Dermis microvascular lymphatic vessel endothelial cell (primary cell): ENCODE measurements at regions not wholly inside any gene's neighbourhood (a gene's known extent, or its start where the extent isn't known, plus 50 kb on each side); places are given as distances from the start of the nearest gene placed in this dataset.
A peak's percentile ranks its signal among the peaks of the same experiment; 100 is the strongest.

Experiments
- DNase-seq, 2 donors: peaks; one replicate each; pipeline versions ENCODE4 v3.0.0 to v3.0.0-alpha.2; 2010; ENCODE audit warnings: low read depth in 2 of 2

DNA sequence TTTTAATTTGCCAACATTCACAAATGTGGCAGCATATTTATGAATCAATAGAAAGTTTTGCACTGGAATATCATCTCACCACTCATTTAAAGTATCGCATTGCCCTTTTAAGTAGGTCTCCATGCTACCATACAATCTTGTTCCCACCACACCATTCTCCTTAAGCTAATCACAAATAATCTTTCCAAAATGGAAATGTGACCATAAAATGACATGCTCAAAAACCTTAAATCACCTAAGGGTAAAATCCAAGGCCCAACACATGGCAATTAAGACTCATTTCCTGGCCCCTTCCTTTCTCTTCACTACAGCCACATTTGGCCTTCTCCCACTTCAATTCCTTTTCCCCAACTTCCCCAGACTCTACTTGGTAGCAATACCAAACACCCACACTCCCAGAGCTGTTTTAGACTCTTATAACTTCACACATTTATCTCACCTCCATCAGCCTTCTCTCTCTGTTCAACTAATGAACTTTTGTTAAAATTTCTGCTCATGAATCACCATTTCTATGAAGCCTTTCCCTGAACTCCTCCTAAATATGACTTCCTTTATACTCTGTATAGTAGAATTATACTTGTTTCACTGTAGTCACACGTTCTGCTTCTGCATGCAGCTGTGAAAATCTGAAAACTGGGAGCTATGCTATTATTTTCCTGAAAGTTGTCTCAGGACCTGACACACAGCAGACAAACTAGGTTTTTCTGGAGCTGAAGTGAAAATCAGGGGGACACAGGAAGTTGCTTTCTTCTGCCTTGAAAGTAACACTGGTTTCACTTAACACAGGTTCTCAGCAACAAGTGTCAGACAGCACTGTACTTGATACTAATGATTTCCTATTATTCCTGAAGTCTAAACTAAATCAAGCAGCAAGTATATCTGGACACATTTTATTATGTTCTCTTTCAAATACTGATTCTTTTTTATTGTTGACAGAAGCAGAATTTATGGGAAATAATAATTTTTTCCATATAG, 303.9 kb downstream of the ZEB2 start:
- DNase-seq = no peak

DNA sequence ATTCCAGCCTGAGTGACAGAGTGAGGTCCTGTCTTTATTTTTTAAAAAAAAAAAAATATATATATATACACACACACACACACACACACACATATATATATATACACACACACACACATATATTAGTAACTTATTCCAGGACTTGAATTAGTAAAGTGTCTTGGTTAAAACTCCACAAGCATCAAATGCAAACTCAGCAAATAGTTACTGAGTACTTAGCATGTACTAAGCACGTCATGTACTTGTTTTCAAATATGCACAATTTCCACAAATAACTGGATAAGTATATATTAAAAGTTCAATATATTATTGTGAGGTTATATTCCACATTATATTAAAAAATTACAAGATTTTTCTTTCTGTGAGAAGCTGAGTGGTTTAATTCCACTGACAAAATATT, 304.7 kb downstream of the ZEB2 start:
- no peak for DNase-seq

DNA sequence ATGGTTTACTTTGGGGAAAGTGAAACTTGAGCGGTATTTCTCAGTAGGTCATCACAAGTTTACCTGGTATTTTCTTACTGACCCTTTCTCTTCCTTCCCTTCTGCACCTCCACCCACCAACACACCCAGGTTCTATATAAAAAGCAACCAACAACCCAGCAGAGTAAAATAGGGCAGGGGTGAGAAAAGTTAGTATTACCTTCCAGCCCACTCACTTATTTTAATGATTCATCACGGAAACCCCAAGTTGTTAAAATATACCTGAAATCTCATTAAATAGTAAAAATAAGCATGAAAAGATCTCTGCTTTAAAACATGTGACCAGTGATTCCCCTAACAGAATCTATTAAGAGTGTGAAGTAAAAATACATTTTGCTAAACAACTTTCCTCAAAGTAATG, 306.1 kb downstream of the ZEB2 start:
- no peak for DNase-seq

DNA sequence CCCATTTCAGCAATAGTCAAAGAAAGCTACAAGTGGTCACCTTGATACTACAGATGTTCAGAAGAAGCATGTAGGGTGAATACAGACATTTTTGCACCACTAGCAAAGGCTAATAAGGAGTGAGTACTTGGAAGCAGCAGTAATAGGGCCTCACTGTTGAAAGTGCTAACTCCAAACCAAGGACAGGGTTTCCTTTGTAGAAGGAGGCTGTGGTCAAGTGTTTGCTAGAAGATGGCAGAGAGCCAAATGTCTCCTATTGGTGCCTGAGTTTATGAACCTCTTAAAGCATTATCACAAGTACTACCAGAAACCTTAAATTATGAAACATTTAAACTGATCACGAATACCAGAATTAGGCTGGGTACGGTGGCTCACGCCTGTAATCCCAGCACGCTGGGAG, 308.1 kb downstream of the ZEB2 start:
- no peak for DNase-seq

DNA sequence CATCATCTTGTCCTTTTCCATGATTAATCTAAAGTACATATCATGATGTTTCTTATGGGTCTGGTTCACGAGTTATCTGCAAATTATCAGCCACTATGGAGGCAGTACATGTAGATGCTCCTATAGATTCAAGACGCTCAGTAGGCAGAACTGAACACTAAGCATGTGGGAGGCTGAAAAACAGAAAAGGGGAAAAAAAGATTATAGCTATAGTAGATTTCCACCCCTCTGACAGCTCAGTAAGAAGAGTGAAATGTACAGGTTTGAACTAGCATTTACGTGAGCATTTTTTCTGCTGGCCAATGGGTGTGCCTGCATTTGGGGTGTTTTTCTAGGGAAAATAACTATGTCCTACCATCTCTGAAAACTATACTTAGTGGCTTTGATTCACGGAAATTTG, 308.9 kb downstream of the ZEB2 start:
- no peak for DNase-seq

DNA sequence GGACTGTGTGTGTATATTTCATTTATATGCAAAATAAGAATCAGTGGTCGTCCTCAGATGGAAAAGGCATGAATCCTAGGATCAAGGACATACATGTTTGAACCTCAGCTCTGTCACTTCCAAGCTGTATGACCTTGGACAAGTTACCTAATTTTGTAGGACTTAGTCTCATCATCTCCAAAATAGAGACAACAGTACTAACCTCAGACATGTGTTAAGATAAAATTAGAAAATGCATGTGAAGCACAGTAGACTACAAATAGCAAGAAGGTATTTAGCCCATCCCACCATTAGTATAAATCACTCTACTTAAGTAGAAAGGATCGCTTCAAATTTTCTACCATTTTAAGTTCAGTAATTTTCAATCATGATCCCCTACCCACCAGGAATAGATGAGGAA, 309.8 kb downstream of the ZEB2 start:
- no peak for DNase-seq

DNA sequence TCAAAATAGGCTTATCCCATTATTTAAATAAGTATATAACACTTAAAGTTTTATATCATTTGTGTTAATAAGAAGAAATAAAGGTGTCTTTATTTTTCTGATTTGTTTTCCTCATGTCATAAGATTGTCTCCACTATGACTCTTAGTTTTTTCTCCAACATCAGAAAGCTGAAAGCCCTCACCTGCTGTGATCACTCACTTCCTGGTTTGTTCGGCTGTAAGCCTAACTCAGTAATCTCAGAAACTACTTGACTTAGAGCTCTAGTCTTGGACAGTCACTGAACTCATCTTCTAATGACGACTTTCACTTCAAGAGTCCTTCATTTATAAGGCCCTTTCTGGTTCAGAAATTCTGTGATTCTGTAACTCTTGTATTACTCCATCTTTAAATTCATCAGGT, 311.0 kb downstream of the ZEB2 start:
- no peak for DNase-seq

DNA sequence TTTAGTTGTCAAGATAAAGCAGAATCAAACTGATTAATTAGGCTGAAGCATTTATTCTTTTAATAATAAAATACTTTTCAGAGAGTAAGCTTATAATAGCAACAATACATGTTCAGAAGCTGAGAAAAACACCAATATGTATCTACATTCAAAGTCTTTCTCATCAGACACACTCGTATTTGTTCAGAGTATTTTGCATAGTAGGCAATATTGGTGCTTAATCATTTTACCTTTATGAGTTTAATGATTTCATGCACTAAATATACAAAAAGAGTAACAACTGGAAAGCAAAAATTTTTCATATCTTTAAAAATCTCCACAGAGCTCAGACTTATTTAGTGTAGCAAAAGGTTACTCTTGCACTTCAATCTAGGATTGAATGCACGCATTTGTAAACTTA, 313.9 kb downstream of the ZEB2 start:
- no peak for DNase-seq

DNA sequence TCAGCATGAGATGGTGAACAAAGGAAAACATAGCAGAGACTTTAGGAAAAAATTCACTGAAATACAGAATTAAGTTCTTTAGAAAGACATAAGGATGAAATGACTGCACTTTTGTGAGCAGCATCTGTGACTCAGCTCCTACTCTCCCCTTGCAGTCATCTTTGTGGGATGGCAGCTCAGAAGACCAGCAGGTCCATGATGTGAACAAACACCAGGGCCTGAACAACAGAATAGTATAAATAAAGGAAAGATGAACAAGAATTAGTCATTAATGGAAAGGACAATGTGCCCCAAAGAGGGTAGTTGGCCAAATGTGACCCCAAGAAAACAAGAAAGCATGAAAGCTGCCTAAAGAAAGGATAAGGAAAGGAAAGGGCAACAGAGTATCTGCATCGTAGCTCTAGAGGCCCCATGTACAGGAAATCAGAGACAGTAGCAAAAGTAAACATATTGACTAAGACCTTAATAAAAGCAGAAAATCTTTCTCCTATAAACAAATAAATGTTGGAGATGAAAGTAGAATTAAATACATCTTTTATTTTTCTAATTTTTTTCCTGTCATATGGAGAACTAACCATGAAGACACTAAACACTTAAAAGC, 318.0 kb downstream of the ZEB2 start:
- DNase-seq = no peak

DNA sequence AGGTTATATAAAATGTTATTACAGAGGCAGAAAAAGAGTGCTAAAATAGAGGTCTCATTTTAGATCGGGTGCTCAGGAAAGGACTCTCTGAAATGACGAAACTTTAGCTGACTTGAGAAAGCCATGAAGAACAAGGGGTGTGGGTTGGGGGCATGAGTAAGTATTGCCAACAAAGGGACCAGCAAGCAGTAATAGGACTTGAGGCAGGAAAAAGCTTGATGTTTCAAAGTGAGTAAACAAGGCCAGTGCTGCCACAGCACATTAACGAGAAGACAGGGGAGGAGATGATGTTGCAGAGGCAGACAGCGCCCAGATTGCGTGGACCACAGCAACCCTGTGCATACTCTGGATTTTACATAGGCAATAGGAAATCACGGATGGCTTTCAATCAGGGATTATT, 318.8 kb downstream of the ZEB2 start:
- no peak for DNase-seq

DNA sequence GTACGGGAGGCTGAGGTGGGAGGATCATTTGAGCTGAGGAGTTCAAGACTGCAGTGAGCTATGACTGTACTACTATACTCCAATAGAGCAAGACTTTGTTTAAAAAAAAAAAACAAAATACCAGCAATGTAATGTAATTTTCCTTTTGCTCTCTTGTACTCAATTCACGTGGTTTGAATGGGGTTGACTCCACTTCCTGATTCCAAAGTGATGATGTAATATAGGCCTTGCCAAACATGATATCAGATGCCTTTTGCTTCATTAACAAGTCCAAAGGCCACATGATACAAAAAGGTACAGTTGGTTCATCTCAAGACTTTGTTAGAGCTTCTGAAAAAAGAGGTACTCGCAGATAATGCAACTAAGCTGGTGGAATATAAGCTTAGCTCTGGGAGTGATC, 321.8 kb downstream of the ZEB2 start:
- DNase-seq = peak; percentile 43 to 52

DNA sequence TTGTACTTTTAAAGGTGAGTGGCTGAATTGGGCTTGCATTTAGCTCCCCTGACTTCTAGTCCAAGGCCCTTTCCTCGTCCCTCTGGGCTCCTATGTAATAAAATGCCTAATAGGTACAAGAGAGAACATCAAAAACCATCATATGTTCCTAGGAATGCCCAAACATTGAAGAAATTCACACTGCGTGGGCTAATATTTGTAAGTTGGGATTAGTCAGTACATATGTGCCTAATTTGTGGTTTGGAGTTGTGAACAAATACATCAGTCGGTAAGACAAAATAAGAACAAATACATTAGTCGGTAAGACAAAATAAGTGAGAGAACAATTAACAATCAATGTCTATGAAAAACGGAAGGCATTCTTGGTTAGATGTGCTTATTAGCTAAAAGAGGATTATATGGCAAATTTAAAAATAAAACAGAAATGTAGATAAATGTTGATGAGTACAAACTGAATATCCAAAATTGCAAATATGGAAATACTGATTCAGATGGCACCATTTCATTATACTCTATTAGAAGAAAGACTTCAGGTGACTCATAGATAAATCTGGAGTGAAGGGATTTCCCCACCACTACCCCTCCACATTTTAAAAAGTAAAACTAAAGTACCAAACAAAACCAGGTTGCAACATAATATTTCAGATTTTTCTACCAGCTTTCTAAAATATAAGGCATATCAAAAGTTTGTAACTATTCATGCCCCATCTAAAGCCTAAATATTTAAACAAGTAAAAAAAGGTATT, 325.4 kb downstream of the ZEB2 start:
- no peak for DNase-seq

DNA sequence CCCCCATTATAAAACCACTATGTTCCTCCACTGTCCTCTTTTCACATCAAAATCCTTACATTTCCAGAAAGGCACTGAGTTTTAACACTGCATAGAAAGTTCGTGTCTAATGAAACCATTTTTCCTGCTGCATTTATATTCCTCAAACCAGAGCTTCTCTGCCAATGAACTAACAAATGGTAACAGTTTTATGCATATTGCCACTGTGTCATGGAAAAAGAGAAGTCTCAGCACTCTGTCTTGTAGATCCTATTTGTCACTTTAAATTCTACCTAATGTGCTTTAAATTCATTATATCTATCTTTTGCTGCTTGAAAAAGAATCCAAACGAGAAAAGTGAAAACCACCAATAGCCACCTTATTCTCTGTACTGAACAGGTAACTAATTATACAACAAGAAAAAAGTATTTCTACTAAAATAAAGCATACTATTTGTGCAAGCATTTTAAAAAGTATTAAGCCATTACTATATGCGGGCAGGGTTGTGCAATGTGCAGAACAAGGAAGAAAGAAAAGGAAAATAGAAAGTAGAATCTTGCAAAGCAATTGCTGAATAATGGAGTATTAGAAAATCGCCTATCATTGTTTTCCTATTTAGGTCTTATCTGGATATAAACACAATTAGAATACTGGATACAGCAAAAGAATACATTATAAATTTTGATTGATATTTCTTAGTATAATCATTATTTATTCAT, 328.9 kb downstream of the ZEB2 start:
- DNase-seq = no peak

DNA sequence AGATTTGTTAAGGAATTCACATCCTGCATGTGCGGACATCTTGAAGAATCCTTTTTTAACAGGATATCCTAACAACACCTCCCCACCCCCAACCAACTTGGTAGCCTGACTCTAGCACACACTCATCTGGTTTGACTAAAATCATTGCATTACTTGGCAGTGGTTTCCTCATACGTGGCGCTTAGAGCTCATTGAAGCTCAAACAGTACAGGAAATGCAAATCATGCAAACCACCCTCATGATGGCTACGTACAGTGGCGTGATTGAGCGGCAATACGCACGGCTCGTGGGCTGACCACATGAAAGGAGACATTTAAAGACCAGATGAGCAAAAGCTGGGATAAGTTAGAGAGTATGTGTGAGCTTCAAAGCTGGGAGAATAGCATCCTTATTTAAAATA, 336.2 kb downstream of the ZEB2 start:
- no peak for DNase-seq

DNA sequence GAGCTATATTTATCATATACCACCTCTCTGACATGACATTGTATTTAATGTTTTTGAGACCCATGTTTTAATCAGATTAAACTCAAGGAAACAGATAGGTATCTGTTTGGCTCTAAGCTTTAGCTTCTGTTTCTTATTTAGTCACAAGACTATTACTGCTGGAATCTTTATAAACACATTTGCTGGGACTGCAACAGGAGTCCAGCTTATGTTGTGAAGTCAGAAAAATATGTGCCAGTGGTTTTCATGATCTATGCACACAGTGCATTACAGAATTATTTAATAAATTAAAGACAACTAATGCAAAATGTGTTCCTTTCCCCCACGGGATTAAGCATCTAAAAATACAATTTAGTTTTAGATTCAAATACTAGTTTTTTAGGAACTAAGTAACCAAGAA, 338.9 kb downstream of the ZEB2 start:
- peak in 1 of 2 donors; percentile 1 for DNase-seq

DNA sequence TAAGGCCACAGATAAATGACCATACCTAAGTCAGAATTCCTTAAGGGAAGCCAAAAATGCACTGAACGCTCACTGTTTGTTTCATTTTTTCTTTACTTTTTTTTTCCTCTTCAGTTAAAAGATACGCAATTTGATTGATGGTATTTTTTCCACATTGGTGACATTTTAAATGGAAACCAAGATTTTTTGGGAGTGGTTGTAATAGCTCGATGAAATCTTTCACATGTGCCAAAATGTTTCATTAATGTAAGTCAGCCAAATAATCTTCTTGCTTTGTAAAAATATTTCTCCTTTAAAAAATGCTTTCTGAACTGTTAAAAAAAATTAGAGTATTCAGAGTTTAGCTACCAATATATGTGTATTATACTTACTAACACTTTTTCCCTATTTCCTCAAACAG, 339.8 kb downstream of the ZEB2 start:
- no peak for DNase-seq

DNA sequence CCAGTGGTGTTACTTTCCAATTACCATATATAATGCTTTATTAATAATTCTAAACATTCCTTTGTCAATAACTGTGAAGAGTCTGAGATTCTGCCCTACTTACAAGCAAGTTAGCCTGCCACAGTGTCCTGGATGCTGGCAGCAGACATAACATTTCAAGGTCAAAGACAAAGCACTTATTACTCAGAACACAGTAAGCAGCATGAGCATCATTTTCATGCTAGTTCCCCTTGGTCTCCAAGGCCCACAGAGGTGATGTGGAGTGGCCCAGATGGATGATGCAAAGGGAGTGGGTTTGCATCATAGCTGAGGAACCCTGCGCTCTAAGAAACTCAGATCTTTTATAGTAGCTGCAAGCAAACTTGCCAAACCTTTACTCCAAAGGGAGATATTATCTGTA, 349.7 kb downstream of the ZEB2 start:
- no peak for DNase-seq

DNA sequence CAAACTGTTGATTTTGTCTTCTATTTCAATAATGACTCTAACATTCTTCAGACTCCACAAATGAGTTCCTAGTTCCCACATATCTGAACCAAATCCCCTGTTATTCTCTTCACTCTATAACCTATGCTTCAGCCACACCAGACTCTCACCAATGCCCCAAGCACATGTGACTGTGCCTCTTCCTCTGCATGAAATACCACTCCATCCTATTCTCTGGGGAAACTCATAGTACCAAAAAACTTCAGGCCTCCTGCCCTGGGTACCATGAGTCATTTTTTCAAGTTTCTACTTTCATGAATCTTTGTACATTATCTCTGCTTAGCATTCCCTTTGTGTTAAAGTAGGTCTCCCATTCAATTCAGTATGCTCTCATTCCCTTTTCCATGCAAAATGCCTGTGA, 353.2 kb downstream of the ZEB2 start:
- DNase-seq = no peak

DNA sequence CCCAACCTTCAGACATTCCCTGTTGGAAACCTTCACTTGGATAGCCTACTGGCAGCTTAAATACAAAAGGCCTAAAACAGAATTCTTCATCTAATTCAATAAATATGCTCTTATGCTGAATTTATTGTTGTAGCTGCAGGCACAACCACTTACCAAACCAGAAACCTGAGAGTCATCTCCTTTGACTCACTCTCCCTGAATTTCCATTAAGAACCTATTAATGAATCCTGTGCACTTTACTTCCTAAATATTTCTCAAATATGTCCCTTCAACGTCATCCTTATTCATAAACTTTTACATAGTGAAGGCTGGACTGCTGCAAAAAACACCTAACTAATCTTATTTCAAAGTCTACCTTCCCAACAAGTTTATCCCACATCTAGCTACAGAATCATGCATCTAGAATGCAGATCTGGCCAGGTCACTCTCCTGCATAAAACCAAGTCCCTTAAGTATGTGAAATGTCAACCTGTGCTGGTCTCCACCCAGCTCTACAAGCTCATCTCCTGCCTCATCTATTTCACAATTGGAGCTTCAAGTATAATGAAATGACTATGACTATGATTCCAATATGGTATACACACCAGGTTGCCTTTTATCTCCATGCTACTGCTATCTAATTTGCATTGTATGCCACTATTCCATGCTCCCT, 354.2 kb downstream of the ZEB2 start:
- no peak for DNase-seq

DNA sequence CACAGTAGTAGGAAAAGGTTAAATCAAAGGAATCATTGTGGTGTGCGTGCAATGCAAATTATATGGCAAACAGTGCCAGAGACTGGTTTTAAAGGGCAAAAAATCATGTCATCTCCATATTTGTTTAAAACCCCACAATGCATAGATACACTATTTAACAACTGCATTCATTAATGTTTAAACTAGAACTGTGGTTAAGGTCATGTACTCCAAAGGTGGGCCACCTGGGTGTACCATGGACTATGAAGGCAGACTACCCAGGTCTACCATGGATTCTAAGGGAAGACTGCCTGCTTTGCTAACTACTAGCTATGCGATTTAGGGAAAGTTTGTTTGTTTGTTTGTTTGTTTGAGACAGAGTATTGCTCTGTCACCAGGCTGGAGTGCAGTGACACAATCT, 356.3 kb downstream of the ZEB2 start:
- DNase-seq = no peak

DNA sequence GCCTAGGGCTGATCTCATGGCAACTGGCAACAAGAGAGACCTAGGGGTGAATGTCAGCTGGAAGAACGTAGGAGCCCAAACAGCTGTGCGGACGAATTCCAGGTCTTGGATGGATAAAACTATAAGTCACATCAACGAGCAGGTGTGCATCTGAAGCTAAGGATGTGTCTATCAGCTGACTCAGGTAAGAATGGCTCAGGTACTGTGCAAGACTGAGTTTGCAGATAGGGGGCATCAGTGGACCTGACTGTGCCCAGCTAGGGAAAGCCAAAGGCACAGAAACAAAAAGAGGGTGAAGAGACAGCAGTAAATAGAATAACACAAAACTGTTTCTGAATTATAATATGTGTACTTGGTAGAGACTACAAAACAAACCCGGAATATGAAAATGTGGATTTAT, 357.3 kb downstream of the ZEB2 start:
- DNase-seq = peak; percentile 0 to 27
